Lung (tissue), 11 donors: ENCODE measurements at regions not wholly inside any gene's neighbourhood (a gene's known extent, or its start where the extent isn't known, plus 50 kb on each side); places are given as distances from the start of the nearest gene placed in this dataset.
"Not testable (repeated sequence)": the region's sequence is repeated elsewhere in the genome, so short reads cannot be mapped to it uniquely, and the experiment has no call there.

Source experiments
- ATAC-seq: fragments of 200-7000 bp; cut with Tn5 transposase; one replicate; pipeline ENCODE4 v1.9.1; 2020; ENCODE audit warnings: moderate number of reproducible peaks; ENCODE audit not compliant: insufficient read depth, low FRiP score
- DNase-seq, 3 donors: peaks; one replicate each; pipeline ENCODE4 v3.0.0-alpha.2; 2013 to 2017
- H3K27ac ChIP-seq, 2 donors: one replicate each; pipeline ENCODE4 v1.5.1; 2013; ENCODE audit warnings: mild to moderate bottlenecking in 2 of 2, moderate library complexity in 2 of 2, control low read depth in 1 of 2, inconsistent platforms in 1 of 2, low read depth in 1 of 2, low read length in 1 of 2
- H3K27me3 ChIP-seq, 3 donors: one replicate each; pipeline ENCODE4 v1.5.1; 2013; ENCODE audit warnings: low read length in 2 of 3; ENCODE audit not compliant: control insufficient read depth in 3 of 3, insufficient read depth in 3 of 3
- H3K36me3 ChIP-seq, 4 donors: one replicate each; pipeline ENCODE4 v1.5.1; 2013; ENCODE audit warnings: low read length in 4 of 4, mild to moderate bottlenecking in 1 of 4, moderate library complexity in 1 of 4; ENCODE audit not compliant: control insufficient read depth in 4 of 4, insufficient read depth in 4 of 4
- H3K4me1 ChIP-seq, 5 donors: one replicate each; pipeline ENCODE4 v1.5.1; 2013; ENCODE audit warnings: low read length in 5 of 5, mild to moderate bottlenecking in 2 of 5, moderate library complexity in 1 of 5; ENCODE audit not compliant: control insufficient read depth in 5 of 5, insufficient read depth in 5 of 5
- H3K4me3 ChIP-seq: one replicate; pipeline ENCODE4 v1.5.1; 2013; ENCODE audit warnings: mild to moderate bottlenecking, control low read depth, moderate library complexity
- H3K9ac ChIP-seq, 2 donors: one replicate each; pipeline ENCODE4 v1.5.1; 2013; ENCODE audit warnings: low read length in 2 of 2, control low read depth in 1 of 2; ENCODE audit not compliant: insufficient read depth in 1 of 2
- H3K9me3 ChIP-seq, 4 donors: one replicate each; pipeline ENCODE4 v1.5.1; 2013; ENCODE audit warnings: low read length in 3 of 4, mild to moderate bottlenecking in 1 of 4, moderate library complexity in 1 of 4; ENCODE audit not compliant: control insufficient read depth in 4 of 4, insufficient read depth in 3 of 4
- CTCF ChIP-seq: IDR thresholded peaks from 2 replicates; pipeline ENCODE4 v1.5.1; 2012; ENCODE audit warnings: mild to moderate bottlenecking; ENCODE audit errors: control extremely low read depth, extremely low read depth
- WGBS, 2 donors: extraction: QIAGEN DNeasy Blood & Tissue Kit; methylation state at CpG; one replicate each; pipeline ENCODE4 v1.1.7; 2013; 5-methylcytosine and 5-hydroxymethylcytosine counted together
- donor health status: control.
- donor health status: control.
- donor health status: Bipolar disorder and iron deficiency.
- donor health status: healthy.
- donor health status: DM: yes; HTN: yes; CAD: no.

DNA sequence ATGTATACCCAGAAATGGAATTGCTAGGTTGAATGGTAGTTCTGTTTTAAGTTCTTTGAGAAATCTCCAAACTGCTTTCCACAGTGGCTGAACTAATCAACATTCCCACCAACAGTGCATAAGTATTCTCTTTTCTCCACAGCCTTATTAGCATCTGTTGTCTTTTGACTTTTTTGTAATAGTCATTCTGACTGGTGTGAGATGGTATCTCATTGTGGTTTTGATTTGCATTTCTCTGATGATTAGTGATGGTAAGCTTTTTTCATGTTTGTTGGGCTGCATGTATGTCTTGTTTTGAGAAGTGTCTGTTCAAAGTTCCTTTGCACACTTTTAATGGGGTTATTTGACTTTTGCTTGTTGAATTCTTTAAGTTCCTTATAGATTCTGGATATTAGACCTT is 52.4 kb upstream of the EHHADH start:
- not testable (repeated sequence) for DNase-seq, ATAC-seq, H3K27ac ChIP-seq, H3K4me3 ChIP-seq, H3K27me3 ChIP-seq, H3K4me1 ChIP-seq, H3K9ac ChIP-seq
- Histone ChIP-seq H3K9me3 (peaks cover 0 to 12% (median 2%) of the 10 kb centered on the region in 4 donors), H3K36me3 (peaks cover 0 to 27% (median 10%) of the 10 kb centered on the region in 4 donors)

DNA sequence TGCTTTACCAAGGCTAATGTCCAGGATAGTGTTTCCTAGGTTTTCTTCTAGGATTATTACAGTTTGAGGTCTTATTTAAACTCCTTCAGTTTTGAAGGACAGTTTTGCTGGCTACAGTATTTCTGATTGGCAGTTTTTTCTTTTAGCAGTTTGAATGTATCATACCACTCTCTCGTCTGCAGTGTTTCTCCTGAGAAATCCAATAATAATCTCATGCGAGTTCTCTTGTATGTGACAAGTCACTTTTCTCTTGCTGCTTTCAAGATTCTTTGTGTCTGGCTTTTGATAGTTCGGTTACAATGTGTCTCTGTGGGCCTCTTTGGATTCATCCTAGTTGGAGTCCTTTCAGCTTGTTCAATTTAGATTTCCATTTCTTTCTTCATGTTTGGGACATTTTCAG is 53.0 kb upstream of the EHHADH start:
- H3K4me1 ChIP-seq = no peaks in the 10 kb centered on the region
- WGBS, 2 donors = 96 to 97% methylated on average over 3 of the region's 3 CpGs
- peaks cover 0 to 12% (median 2%) of the 10 kb centered on the region in 4 donors for H3K9me3 ChIP-seq
- TF ChIP-seq CTCF = no peak
- DNase-seq (no peak), ATAC-seq (no peak)
- peaks cover 0 to 23% (median 10%) of the 10 kb centered on the region in 4 donors for H3K36me3 ChIP-seq
- H3K27me3 ChIP-seq = no peaks in the 10 kb centered on the region
- H3K27ac ChIP-seq = no peak overlapping the region
- no peak overlapping the region for H3K9ac ChIP-seq
- H3K4me3 ChIP-seq = no peak overlapping the region

DNA sequence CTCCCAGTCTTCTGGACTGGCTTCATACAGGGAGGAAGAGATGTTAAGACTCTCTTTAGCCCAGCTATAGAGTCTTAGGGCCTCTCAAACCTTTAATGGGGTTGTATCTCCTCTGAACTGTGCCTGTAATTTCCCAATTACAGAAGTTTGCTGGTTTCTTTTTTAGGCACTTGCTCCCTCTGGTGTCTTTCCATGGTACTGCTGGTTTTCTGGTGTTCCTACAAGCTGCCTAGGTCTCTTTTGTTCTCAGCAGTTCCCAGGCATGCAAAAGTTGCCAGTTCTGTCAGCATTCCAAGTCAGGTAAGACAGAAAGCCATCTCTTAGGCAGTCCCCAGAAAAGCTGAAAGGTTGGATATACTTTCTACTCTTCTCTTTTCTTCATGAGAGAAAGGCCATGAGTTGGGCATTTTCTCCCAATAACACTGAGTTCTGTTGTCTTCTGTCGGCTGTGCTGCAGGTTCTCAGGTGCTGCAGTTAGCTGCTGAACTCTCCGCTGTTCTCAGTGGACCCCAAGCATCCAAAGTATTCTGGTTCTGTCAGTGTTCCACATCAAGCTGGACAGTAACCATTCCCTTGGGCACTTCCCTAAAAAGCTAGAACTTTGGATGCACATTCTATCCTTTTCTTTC is 54.4 kb upstream of the EHHADH start:
- H3K4me1 ChIP-seq = no peaks in the 10 kb centered on the region
- peak; percentile 77 for ATAC-seq
- H3K36me3 ChIP-seq = peaks cover 0 to 23% (median 8%) of the 10 kb centered on the region in 4 donors
- H3K27me3 ChIP-seq = no peaks in the 10 kb centered on the region
- no peak overlapping the region for H3K4me3 ChIP-seq
- H3K9ac ChIP-seq = no peak overlapping the region
- TF ChIP-seq CTCF = peak; percentile 46
- H3K9me3 ChIP-seq = peaks cover 0 to 12% (median 2%) of the 10 kb centered on the region in 4 donors
- H3K27ac ChIP-seq = no peak overlapping the region
- WGBS, 2 donors = 91 to 100% methylated on average over 2 of the region's 2 CpGs
- DNase-seq = peak in 2 of 3 donors; percentile 19 to 22

DNA sequence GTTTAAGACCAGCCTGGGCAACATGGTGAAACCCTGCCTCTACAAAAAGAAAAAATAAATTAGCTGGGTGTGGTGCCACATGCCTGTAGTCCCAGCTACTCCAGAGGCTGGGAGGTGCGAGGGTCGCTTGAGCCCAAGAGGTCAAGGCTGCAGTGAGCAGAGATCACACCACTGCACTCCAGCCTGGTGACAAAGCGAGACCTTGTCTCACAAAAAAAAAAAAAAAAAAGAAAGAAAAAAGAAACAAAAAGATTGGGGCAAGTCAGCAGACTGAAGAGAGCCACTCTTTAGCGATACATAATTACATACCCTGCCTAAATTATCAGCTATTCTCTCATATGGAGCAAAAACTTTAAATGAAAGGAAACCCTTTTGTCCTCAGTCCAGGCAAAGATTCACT is 53.6 kb upstream of the MAP3K13 start:
- DNase-seq (no peak), ATAC-seq (no peak)
- Histone ChIP-seq H3K36me3 (peaks cover 0 to 23% (median 8%) of the 10 kb centered on the region in 4 donors), H3K4me3 (no peak overlapping the region), H3K27ac (no peak overlapping the region), H3K9ac (no peak overlapping the region), H3K9me3 (peaks cover 0 to 9% (median 2%) of the 10 kb centered on the region in 4 donors), H3K4me1 (no peaks in the 10 kb centered on the region), H3K27me3 (no peaks in the 10 kb centered on the region)
- 73 to 85% methylated on average over 4 of the region's 4 CpGs for WGBS, 2 donors
- no peak for TF ChIP-seq CTCF
